Upper lobe of left lung (tissue), 6 donors: ENCODE measurements at regions not wholly inside any gene's neighbourhood (a gene's known extent, or its start where the extent isn't known, plus 50 kb on each side); places are given as distances from the start of the nearest gene placed in this dataset.

Experiments used
- ATAC-seq, 2 donors: fragments of 200-7000 bp; cut with Tn5 transposase; one replicate each; pipeline ENCODE4 v1.9.1; 2022; ENCODE audit warnings: mild to moderate bottlenecking in 2 of 2, moderate library complexity in 2 of 2; ENCODE audit not compliant: low FRiP score in 2 of 2
- DNase-seq, 2 donors: peaks; one replicate each; pipeline ENCODE4 v3.0.0-alpha.2; 2019 to 2020
- H3K27ac ChIP-seq, 4 donors: fragments of 200-600 bp; sonication (generic); one replicate each; pipeline ENCODE4 v1.5.1; 2016 to 2019
- H3K27me3 ChIP-seq, 4 donors: fragments of 200-600 bp; sonication (generic); one replicate each; pipeline ENCODE4 v1.5.1; 2017 to 2019
- H3K36me3 ChIP-seq, 4 donors: fragments of 200-600 bp; sonication (generic); one replicate each; pipeline ENCODE4 v1.5.1; 2016 to 2019
- H3K4me1 ChIP-seq, 4 donors: fragments of 200-600 bp; sonication (generic); one replicate each; pipeline ENCODE4 v1.5.1; 2018 to 2019
- H3K4me3 ChIP-seq, 4 donors: fragments of 200-600 bp; sonication (generic); one replicate each; pipeline ENCODE4 v1.5.1; 2017 to 2019; ENCODE audit warnings: mild to moderate bottlenecking in 2 of 4, moderate library complexity in 1 of 4
- H3K9me3 ChIP-seq, 4 donors: fragments of 200-600 bp; sonication (generic); one replicate each; pipeline ENCODE4 v1.5.1; 2018 to 2019
- CTCF ChIP-seq, 6 experiments: fragments of 450-650 bp in 4 of 6; fragments of 200-600 bp in 2 of 6; sonication (generic) in 2 of 6; IDR thresholded peaks; one replicate each; pipeline ENCODE4 v1.5.1; 2016 to 2019; ENCODE audit warnings: antibody characterized with exemption in 6 of 6
- EP300 ChIP-seq, 4 donors: sonication (generic); formaldehyde crosslinking; IDR thresholded peaks; one replicate each; pipeline ENCODE4 v1.5.1; 2017; ENCODE audit warnings: antibody characterized with exemption in 4 of 4, control low read depth in 2 of 4
- POLR2A ChIP-seq, 4 donors: fragments of 450-650 bp; IDR thresholded peaks; one replicate each; pipeline ENCODE4 v1.5.1; 2016 to 2017; ENCODE audit warnings: antibody characterized with exemption in 4 of 4, mild to moderate bottlenecking in 2 of 4
- POLR2AphosphoS5 ChIP-seq, 2 donors: sonication (generic); formaldehyde crosslinking; IDR thresholded peaks; one replicate each; pipeline ENCODE4 v1.5.1; 2017; ENCODE audit warnings: antibody characterized with exemption in 2 of 2
- WGBS, 2 donors: methylation state at CpG; one replicate each; pipeline ENCODE4 v1.1.5; 2017 to 2018; 5-methylcytosine and 5-hydroxymethylcytosine counted together
- donor health status: DM: no; HTN: no; CAD: no; lungs with moderate emphysema.
- donor health status: DM: no; HTN: yes; CAD: no; lungs with severe emphysema.

- Histone ChIP-seq H3K36me3 (no peaks in the 10 kb centered on the region), H3K27ac (no peak overlapping the region), H3K4me1 (peaks cover 0 to 2% (median 0%) of the 10 kb centered on the region in 4 donors), H3K27me3 (no peaks in the 10 kb centered on the region), H3K4me3 (no peak overlapping the region), H3K9me3 (no peaks in the 10 kb centered on the region)
- DNase-seq = no peak
- TF ChIP-seq CTCF (IDR thresholded peaks at IDR 0.05) (no peak), POLR2A (IDR thresholded peaks at IDR 0.05) (no peak), POLR2AphosphoS5 (IDR thresholded peaks at IDR 0.05) (no peak), EP300 (IDR thresholded peaks at IDR 0.05) (no peak)
- WGBS, 2 donors = 85 to 88% methylated on average over 4 of the region's 4 CpGs
- no peak for ATAC-seq
These were observed 545.0 kb upstream of the TBL1XR1 start for GRCh38 chr3:177742273-177742672.

DNA sequence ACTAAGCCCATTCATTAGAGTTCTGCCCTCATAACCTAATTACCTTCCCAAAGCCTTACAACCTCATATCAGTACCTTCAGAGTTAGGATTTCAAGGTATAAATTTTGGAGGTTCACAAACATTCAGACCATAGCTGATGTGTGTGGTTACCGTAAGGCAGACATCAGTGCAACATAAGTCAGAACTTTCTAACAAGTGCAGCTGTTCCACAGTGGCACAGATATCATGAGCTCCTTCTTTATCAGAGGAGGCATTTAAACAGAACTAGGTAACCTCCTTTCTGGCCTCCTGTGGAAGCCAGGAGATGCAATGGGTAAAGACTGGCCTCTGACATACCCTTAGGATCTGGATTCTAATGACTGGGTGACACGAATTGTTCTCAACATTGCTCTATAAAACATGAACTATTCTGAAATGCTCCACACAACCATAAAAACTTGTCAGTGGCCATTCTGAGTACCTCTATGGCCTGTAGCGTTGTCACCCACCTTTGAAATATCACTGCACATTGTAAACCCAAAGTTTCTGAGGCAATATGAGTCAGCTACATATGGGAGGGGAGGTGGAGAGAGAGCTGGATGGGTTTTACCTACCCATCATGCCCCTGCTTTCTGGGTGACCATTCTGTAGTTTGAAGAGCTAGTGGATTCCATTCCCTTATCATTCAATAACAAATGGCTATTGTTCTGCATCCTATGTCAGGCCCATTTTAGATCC lies 546.0 kb upstream of the TBL1XR1 start:
- no peak for TF ChIP-seq CTCF (IDR thresholded peaks at IDR 0.05)
- no peak for TF ChIP-seq POLR2AphosphoS5 (IDR thresholded peaks at IDR 0.05)
- TF ChIP-seq EP300 (IDR thresholded peaks at IDR 0.05) = no peak
- no peak for TF ChIP-seq POLR2A (IDR thresholded peaks at IDR 0.05)
- WGBS, 2 donors = 67 to 78% methylated on average over 3 of the region's 3 CpGs
- no peak for ATAC-seq

DNA sequence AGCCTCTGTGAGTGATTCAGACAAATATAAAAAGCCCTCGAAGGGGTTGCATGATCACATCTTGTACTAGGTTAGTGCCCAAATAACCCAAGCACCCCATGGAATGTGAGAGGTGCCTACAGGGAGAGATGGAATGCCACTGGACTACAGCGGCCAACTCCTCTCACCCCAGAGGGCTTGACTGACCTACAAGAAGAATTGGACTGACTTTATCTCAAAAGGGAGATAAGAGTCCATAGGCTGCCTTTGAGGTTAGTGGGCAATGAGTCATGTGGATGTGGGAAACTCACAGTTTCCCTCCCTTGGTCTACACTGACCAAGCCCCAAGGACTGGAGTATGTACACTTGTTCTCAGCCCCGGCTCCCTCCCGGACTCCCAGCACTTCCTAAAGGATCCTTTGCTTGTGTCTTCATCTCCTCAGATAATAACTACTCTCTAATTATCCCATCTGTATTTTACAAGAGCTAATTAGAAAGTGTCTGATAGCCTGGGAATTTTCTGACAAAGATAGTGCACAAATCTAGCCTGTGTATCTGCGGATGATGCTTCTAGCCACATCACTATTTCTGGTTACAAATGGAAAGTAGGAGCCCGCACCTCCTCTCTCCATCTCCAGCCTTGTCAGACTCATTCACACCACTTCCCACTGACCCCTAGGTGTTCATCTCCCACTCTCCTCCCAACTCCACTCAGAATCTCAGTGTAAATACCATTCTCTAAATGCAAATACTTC lies 547.8 kb upstream of the TBL1XR1 start:
- WGBS, 2 donors = 72 to 76% methylated on average over 6 of the region's 6 CpGs
- Histone ChIP-seq H3K9me3 (no peaks in the 10 kb centered on the region), H3K27me3 (no peaks in the 10 kb centered on the region), H3K36me3 (no peaks in the 10 kb centered on the region), H3K4me1 (peaks cover 0 to 2% (median 0%) of the 10 kb centered on the region in 4 donors), H3K27ac (peak overlapping the region in 2 of 4 donors; percentile 27 to 46), H3K4me3 (no peak overlapping the region)
- peak in 1 of 4 donors; percentile 11 for TF ChIP-seq EP300 (IDR thresholded peaks at IDR 0.05)
- no peak for TF ChIP-seq POLR2A (IDR thresholded peaks at IDR 0.05)
- DNase-seq (peak in 1 of 2 donors; percentile 31), ATAC-seq (peak; percentile 58 to 87)

More for the DNA sequence above, 546.0 kb upstream of the TBL1XR1 start:
- no peak overlapping the region for H3K4me3 ChIP-seq
- no peaks in the 10 kb centered on the region for H3K36me3 ChIP-seq
- H3K9me3 ChIP-seq = no peaks in the 10 kb centered on the region
- peaks cover 0 to 2% (median 0%) of the 10 kb centered on the region in 4 donors for H3K4me1 ChIP-seq
- no peak for DNase-seq
- H3K27ac ChIP-seq = no peak overlapping the region
- H3K27me3 ChIP-seq = no peaks in the 10 kb centered on the region

DNA sequence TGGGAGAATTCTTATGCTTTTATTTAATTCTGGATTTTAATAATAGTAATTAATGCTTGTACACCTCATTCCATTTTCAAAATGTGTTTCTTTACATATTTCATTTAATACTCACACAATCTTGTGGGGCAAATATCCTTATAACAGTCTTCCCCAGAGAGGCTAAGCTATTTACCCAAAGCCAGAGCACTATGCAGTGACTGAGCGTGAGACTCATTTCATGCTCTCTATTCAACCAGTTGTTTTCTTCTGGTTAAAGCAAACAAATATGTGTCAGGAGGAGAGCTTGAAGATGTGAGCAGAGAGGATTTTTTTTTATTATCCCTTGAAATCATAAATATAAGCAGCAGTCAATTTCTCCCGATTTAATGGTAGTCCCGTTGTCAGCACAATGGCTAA lies 548.3 kb upstream of the TBL1XR1 start:
- Histone ChIP-seq H3K4me1 (peaks cover 0 to 2% (median 0%) of the 10 kb centered on the region in 4 donors), H3K4me3 (no peak overlapping the region), H3K27me3 (no peaks in the 10 kb centered on the region), H3K9me3 (no peaks in the 10 kb centered on the region), H3K27ac (peak overlapping the region in 2 of 4 donors; percentile 27 to 46), H3K36me3 (no peaks in the 10 kb centered on the region)
- ATAC-seq = no peak
- no peak for TF ChIP-seq EP300 (IDR thresholded peaks at IDR 0.05)
- no peak for TF ChIP-seq POLR2AphosphoS5 (IDR thresholded peaks at IDR 0.05)
- no peak for TF ChIP-seq CTCF (IDR thresholded peaks at IDR 0.05)
- TF ChIP-seq POLR2A (IDR thresholded peaks at IDR 0.05) = no peak
- 60 to 76% methylated on average over 3 of the region's 3 CpGs for WGBS, 2 donors
- DNase-seq = no peak

GRCh38 chr3:177746337-177746933 lies 549.2 kb upstream of the TBL1XR1 start:
- DNase-seq (no peak), ATAC-seq (no peak)
- H3K36me3 ChIP-seq = no peaks in the 10 kb centered on the region
- H3K4me3 ChIP-seq = no peak overlapping the region
- H3K4me1 ChIP-seq = peaks cover 0 to 4% (median 0%) of the 10 kb centered on the region in 4 donors
- H3K27me3 ChIP-seq = no peaks in the 10 kb centered on the region
- WGBS, 2 donors = 68 to 78% methylated on average over 3 of the region's 3 CpGs
- no peak for TF ChIP-seq CTCF (IDR thresholded peaks at IDR 0.05)
- no peak for TF ChIP-seq POLR2AphosphoS5 (IDR thresholded peaks at IDR 0.05)
- no peak for TF ChIP-seq POLR2A (IDR thresholded peaks at IDR 0.05)
- no peak for TF ChIP-seq EP300 (IDR thresholded peaks at IDR 0.05)
- no peaks in the 10 kb centered on the region for H3K9me3 ChIP-seq
- no peak overlapping the region for H3K27ac ChIP-seq
